Medulla oblongata (tissue), 1 donor: ENCODE measurements at regions not wholly inside any gene's neighbourhood (a gene's known extent, or its start where the extent isn't known, plus 50 kb on each side); places are given as distances from the start of the nearest gene placed in this dataset.

Source experiments
- DNase-seq: peaks from one replicate; pipeline ENCODE4 v3.0.0-alpha.2; 2015; ENCODE audit errors: extremely low spot score

- no peak for DNase-seq
These were observed 166.2 kb downstream of the OMA1 start for GRCh38 chr1:58380345-58380744.

- no peak for DNase-seq
These were observed 179.3 kb downstream of the OMA1 start for GRCh38 chr1:58367217-58367616.

GRCh38 chr1:58365328-58365727 lies 181.2 kb downstream of the OMA1 start:
- DNase-seq = no peak

GRCh38 chr1:58363585-58363984 lies 182.9 kb downstream of the OMA1 start:
- DNase-seq = no peak

GRCh38 chr1:58361134-58361533 lies 185.4 kb downstream of the OMA1 start:
- DNase-seq = no peak

GRCh38 chr1:58358346-58358745 lies 188.2 kb downstream of the OMA1 start:
- DNase-seq = no peak

- DNase-seq = no peak
These were observed 190.1 kb downstream of the OMA1 start for GRCh38 chr1:58356402-58356801.

- DNase-seq = no peak
These were observed 193.4 kb downstream of the OMA1 start for GRCh38 chr1:58353168-58353567.

- no peak for DNase-seq
These were observed 193.9 kb downstream of the OMA1 start for GRCh38 chr1:58352476-58353092.

GRCh38 chr1:58346036-58346355 lies 200.5 kb downstream of the OMA1 start:
- no peak for DNase-seq

GRCh38 chr1:58345215-58346035 lies 201.1 kb downstream of the OMA1 start:
- no peak for DNase-seq

- DNase-seq = no peak
These were observed 206.3 kb downstream of the OMA1 start for GRCh38 chr1:58340185-58340584.

- DNase-seq = no peak
These were observed 208.4 kb downstream of the OMA1 start for GRCh38 chr1:58338081-58338480.

GRCh38 chr1:58333511-58333910 lies 213.0 kb downstream of the OMA1 start:
- DNase-seq = no peak

GRCh38 chr1:58331156-58331555 lies 215.4 kb downstream of the OMA1 start:
- no peak for DNase-seq

GRCh38 chr1:58325866-58326265 lies 220.7 kb downstream of the OMA1 start:
- no peak for DNase-seq

- DNase-seq = no peak
These were observed 222.0 kb downstream of the OMA1 start for GRCh38 chr1:58324558-58324957.

GRCh38 chr1:58318157-58319005 lies 228.1 kb downstream of the OMA1 start:
- DNase-seq = no peak

GRCh38 chr1:58317694-58318093 lies 228.8 kb downstream of the OMA1 start:
- DNase-seq = no peak

GRCh38 chr1:58317086-58317485 lies 229.4 kb downstream of the OMA1 start:
- DNase-seq = no peak

- DNase-seq = no peak
These were observed 230.4 kb downstream of the OMA1 start for GRCh38 chr1:58316141-58316540.

- DNase-seq = no peak
These were observed 233.5 kb downstream of the OMA1 start for GRCh38 chr1:58312971-58313563.
